NCI-H774 (cell line): ENCODE measurements at regions not wholly inside any gene's neighbourhood (a gene's known extent, or its start where the extent isn't known, plus 50 kb on each side); places are given as distances from the start of the nearest gene placed in this dataset.
"Not testable (repeated sequence)": the region's sequence is repeated elsewhere in the genome, so short reads cannot be mapped to it uniquely, and the experiment has no call there.

ENCODE experiments used
- DNase-seq: peaks from one replicate; lab custom pipeline; 2025; lab: John Stamatoyannopoulos, UW

DNA sequence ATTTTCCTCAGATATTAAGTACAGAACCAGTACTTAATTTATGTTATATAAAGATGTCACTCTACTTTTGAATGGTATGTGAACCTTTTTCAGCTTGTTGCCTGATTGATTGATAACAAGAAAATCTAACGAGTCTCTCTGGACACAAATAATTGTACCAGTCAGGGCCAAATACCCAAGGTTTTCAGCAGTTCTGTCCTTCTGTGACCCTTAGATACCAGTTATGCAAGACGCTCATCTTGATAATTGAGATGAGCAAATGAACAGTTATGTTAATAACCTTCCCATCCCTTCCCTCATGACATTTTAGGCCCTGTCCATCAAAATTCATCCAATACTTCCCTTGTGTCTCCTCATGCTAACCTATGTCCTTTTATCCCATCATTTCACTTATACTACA is 185.9 kb upstream of the G2E3 start:
- DNase-seq: no peak

DNA sequence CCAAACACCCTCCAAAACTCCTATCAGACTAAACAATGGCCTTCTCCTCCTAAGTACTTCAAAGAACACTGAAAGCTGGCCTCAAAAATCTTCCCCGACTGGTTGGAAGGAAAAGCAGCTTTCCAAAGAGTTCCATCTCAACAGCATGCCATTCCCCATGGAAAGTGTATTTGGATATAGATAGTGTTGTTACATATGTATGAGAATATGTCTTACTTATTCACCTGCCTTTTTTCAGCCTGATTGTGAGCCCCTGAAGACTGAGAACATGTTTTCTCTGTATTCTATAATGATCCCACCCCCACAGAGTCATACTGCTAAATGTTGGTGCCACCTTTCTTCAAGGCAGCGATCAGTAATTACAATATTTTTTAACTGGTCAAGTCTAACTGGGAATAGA is 185.4 kb upstream of the G2E3 start:
- no peak for DNase-seq

DNA sequence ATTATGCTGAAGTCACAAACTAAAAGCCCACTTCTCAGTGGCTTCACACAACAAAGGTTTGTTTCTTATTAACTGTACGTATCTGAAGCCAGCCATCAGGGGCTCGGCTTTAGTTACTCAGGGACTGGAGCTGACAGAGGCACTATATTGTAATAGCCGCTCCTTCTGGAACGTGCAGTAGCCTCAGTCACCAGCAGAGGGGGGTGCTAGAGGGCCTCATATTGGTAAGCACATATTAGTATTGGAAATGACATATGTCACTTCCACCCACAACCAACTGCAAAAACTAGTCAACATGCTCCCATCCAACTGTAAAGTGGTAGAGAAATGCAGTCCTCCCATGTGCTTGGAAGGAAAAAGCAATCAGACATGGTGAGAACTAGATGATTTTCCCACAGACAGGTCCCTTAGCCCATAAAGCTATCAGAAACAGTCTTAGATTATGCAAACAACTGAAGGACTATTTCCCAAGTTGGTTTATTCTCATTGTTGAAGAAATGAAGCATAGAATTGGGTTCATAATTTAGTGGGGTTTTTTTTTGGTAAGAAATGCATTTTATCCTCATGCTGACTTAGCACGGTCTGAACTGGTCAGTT is 183.6 kb upstream of the G2E3 start:
- DNase-seq: no peak

DNA sequence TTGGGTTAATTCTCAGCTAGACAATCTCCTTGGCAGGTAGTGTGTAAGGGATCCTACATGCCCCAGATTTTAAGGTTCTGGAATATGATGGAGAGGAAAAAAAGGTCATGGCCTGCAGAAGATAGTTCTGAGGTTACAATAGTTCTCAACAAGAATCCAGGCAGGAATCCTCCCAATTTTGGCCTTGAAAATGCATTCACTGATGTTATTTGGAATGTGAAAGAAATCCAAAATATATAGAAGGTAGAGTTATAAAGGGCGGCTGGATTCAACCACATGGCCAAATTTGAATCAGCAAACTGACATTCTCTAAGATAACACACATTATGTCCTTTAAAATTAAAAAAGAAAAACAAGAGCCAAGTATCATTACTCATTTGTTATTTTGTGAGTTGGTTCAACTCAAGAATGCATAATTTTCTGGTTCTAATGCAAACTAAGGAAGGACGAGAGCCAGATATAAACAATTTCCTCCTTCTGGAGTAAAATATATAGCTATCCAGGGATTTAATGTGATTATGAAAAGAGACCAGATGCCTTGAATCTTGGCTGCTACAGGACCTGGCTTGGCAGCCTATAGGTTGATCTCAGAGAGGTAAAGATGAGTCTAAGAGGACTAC is 177.0 kb upstream of the G2E3 start:
- no peak for DNase-seq

GRCh38 chr14:30385925-30386324 is 173.0 kb upstream of the G2E3 start:
- DNase-seq: no peak

- no peak for DNase-seq
Observed at GRCh38 chr14:30387871-30388270, 171.1 kb upstream of the G2E3 start.

DNA sequence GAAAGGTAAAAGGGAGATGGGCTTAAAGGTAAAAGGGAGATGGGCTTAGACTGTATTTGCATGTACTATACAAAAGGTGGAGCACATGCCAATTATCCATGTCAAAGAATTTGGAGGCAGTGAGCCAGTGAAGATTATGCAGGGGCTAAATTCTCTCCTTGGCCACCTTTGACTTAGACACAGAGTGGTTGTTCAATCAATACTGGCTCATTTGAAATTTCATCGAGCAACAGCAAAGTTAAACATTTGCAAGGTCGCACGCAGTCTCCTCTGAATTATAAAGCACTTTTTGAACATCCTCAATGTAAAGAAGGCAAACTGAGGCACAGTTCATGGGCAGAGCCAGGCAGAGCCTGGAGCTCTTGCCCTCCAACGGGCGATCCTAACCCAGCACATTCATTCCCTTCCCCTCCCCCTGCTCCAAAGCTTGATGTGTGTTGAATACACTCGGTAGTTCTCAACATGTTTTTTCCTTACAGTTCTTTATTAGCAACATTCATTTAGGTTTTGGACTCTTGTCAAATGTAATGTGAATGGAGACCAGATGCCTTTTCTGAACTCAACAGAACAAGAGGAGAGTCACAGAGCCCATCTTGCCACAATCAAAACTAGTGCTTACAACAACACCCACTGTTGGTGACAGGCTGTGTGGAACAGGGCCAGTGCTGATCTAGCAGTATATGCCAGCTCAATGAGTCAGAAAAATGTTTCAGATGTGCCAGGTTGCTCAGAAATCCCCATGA is 169.7 kb upstream of the G2E3 start:
- DNase-seq: no peak

- no peak for DNase-seq
Observed at GRCh38 chr14:30389877-30390385, 169.0 kb upstream of the G2E3 start.

DNA sequence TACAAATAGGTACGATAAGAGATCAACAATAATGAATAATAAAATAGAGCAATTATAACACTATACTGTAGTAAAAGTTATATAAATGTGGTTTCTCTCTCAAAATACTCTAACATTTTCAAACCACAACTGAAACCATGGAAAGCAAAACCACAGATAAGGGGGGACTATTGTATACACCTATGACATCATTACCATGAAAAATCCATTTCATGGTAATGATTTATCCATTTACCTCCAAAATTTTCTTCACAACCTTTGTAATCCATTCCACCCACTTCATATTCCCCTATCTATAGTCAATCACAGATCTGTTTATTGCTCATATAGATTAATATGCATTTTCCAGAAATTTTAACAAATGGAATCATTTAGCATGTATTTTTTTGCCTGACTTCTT is 163.9 kb upstream of the G2E3 start:
- DNase-seq: no peak

DNA sequence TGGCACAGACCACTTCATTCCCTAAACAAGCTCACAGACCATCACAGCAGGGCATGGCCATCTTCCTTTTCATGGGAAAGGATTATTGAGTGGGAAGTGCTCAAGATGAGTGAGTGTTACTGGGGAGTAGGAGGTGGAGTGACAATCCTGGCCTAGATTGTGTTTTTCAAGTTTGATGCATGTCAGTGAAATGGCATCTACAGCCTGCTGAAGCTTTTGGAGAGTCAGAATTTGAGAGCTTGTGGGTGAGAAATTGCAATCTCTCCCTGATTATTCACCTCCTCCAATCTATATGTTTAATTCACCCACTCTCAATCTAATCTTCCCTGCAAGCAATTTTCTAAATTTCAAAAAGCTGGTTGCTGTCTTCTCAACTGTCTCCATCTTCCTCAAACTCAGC is 156.1 kb upstream of the G2E3 start:
- DNase-seq: no peak

DNA sequence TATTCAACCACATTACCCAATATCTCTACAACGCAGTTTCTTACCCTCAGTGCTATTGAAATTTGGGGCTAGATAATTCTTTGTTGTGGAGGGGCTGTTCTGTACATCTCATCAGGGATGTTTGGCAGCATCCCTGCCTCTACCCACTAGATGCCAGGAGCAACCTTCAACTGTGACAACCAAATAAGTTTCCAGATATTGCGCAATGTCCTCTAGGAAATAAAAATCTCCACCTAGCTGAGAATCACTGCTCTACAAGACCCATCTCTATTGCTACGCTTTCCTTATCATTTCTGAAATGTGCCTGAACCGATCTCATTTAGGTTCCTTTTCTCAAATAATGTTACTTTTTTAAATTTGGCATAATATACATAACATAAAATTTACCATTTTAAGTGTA is 155.2 kb upstream of the G2E3 start:
- DNase-seq: no peak

- not testable (repeated sequence) for DNase-seq
Observed at GRCh38 chr14:30409508-30410015, 149.4 kb upstream of the G2E3 start.

GRCh38 chr14:30410986-30411385 is 148.0 kb upstream of the G2E3 start:
- DNase-seq: no peak

- DNase-seq: not testable (repeated sequence)
Observed at GRCh38 chr14:30413184-30413583, 145.8 kb upstream of the G2E3 start.

DNA sequence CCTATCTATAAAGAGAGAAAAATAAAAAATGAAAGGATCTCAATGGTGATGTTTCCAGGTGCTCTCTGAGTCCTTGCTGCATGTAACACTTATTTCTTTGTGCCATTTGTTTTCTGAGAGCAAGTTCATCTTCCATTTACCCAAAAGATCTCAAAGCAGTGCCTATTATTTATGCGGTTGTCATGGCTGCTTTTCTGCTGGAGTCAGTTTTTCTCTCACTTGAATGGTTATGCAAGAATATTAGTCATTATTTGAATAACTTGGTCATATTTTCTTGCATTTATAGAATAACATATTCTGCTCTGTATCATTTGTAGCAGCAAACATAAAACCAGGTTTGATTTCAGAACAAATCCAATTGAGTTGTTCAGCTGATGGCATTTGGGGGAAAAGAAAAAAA is 141.8 kb upstream of the G2E3 start:
- DNase-seq: no peak

GRCh38 chr14:30417999-30418398 is 141.0 kb upstream of the G2E3 start:
- no peak for DNase-seq

DNA sequence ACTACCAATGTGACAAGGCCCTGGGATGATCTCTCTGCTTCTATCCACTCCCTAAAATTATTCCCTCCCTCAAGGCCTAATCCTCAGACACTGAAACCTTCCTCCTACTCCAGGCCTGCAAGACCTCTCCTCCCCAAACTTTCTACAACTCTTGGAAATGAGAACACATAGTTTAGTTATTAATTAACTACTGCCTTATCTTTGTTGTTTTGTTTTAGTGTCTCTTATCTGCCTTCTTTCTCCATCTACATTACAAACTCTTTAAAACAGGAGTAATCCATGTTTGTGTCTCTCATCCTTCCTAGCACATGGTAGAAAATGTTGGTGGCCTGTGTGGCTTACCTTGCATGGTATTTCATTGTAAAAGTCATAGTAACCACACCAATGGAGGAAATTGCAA is 139.9 kb upstream of the G2E3 start:
- DNase-seq: no peak

- DNase-seq: no peak
Observed at GRCh38 chr14:30420515-30420914, 138.4 kb upstream of the G2E3 start.

DNA sequence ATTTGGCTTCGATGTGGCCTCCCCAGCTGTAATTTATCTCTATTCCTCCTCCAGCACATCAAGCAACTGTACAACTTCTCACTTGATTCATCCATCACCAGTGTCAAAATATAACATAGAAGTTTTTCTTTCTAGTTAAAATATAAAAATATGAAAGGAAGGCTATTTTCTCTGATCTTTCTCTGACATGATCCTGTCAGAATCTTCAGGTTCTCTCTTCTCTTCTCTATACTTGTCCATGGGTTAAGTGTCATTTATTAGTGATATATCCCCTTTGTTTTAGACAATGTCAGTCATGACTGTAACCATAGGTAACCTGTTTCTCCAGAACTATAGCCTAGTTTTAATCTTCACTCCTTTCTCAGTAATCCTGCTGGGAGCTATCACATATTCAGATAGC is 132.5 kb upstream of the G2E3 start:
- no peak for DNase-seq

DNA sequence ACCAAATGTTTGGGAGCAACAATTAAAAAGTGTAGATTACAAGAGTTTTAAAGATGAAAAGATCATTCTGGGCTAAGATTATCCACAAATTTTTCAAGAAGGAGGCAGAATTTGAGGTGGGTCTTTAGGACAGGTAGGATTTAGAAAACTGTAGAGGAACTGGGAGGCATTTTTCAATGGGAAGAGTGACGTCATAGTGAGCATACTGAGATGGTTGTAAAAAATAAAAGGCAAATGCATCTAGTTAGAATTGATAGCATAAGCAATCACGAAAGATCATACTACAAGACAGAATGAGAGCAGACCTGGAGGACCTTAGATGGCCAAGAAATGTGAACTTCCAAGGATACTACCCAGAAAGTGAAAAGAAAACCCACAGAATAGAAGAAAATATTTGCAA is 131.6 kb upstream of the G2E3 start:
- no peak for DNase-seq

- DNase-seq: no peak
Observed at GRCh38 chr14:30427846-30428245, 131.1 kb upstream of the G2E3 start.

DNA sequence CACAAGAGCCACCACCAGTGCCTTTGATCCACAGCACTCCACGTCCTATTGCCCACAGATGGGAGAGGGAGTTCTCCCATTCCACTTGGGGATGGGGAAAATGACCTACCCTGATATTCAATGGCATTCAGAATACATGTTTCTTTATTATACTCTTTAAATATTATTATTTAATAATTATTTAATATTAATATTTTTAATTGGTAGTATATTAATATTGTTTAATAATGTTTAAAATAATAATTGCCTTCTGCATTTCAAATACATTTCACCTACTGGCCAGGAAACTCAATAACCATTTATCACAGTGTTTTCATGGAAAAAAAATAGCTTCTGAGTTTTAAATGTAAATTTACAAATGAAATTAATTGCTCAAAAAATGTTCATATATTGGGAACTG is 127.4 kb upstream of the G2E3 start:
- no peak for DNase-seq

- DNase-seq: no peak
Observed at GRCh38 chr14:30440961-30441360, 118.0 kb upstream of the G2E3 start.
